Memory B cell (primary cell): ENCODE measurements at regions not wholly inside any gene's neighbourhood (a gene's known extent, or its start where the extent isn't known, plus 50 kb on each side); places are given as distances from the start of the nearest gene placed in this dataset.

ENCODE experiments used
- ATAC-seq: fragments of 150-1000 bp; cut with Tn5 transposase; 2 replicates; pipeline ENCODE4 v1.10.0; 2021; ENCODE audit warnings: low read depth, mild to moderate bottlenecking, moderate library complexity
- DNase-seq, 2 donors: peaks; one replicate each; pipeline ENCODE4 v3.0.0; 2022; ENCODE audit warnings: low spot score in 2 of 2
- H3K27ac Mint-ChIP-seq: one replicate; pipeline ENCODE4 v1.8.0; 2022; ENCODE audit warnings: mild to moderate bottlenecking, moderate library complexity, mixed read lengths
- H3K27me3 Mint-ChIP-seq: one replicate; pipeline ENCODE4 v1.8.0; 2022; ENCODE audit warnings: mixed read lengths
- H3K36me3 Mint-ChIP-seq: one replicate; pipeline ENCODE4 v1.8.0; 2022; ENCODE audit warnings: mild to moderate bottlenecking, mixed read lengths
- H3K4me1 Mint-ChIP-seq: one replicate; pipeline ENCODE4 v1.8.0; 2022; ENCODE audit warnings: mixed read lengths
- H3K4me3 Mint-ChIP-seq: one replicate; pipeline ENCODE4 v1.8.0; 2022; ENCODE audit warnings: mild to moderate bottlenecking, moderate library complexity, mixed read lengths
- H3K9me3 Mint-ChIP-seq: one replicate; pipeline ENCODE4 v1.8.0; 2022; ENCODE audit warnings: mixed read lengths

DNA sequence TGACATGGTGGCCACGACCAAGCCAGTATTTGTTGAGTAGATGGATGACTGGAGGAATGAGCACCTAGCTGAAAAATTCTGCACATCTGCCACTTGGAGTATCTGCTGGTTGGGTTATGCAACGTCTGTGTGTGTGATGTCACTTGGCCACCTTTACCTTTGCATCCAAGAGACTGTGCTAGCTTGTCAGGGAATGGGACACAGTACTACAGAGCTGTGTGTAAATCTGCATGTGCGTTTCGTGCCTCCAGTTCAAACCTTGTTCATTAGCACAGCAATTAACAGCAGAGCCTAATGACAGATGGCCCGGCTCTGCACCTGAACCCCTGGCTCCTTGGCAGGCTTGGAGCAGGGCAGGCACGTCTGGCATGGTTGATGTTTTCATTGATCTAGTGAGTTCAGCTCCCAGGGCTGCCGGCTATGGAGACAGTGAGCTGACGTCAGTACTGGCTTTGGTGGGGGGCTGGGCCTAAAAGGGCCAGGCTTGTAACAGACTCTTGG is 188.4 kb upstream of the NAV2 start:
- H3K4me3 Mint-ChIP-seq: no peak overlapping the region
- DNase-seq: no peak
- no peak overlapping the region for H3K27ac Mint-ChIP-seq

DNA sequence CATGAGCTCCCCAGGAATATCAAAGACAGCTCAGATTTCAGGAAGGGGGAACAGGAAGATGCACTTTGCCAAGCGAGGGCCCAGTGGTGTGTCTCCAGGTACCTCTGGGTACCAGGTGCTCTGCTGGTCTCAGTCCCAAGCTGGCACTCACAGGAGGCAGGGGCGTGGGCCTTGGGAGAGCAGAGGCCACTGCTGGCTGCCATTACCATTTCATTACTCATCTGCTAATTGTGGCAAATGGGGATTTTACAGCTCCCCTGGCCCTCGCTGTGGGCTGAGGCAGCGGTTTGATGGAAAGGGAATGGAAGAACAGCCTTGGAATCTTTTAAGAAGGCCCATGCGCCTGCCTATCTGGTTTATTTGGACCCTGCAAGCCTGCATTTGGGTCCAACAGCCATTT is 192.0 kb upstream of the NAV2 start:
- ATAC-seq (no peak), DNase-seq (no peak)
- Mint-ChIP-seq H3K27me3 (no peaks in the 10 kb centered on the region), H3K4me3 (no peak overlapping the region), H3K9me3 (no peaks in the 10 kb centered on the region), H3K36me3 (no peaks in the 10 kb centered on the region), H3K27ac (no peak overlapping the region), H3K4me1 (peaks cover 2% of the 10 kb centered on the region)

More for the DNA sequence above, 188.4 kb upstream of the NAV2 start:
- H3K9me3 Mint-ChIP-seq: no peaks in the 10 kb centered on the region
- H3K27me3 Mint-ChIP-seq: peaks cover 1% of the 10 kb centered on the region
- no peaks in the 10 kb centered on the region for H3K36me3 Mint-ChIP-seq
- peaks cover 2% of the 10 kb centered on the region for H3K4me1 Mint-ChIP-seq
- no peak for ATAC-seq

DNA sequence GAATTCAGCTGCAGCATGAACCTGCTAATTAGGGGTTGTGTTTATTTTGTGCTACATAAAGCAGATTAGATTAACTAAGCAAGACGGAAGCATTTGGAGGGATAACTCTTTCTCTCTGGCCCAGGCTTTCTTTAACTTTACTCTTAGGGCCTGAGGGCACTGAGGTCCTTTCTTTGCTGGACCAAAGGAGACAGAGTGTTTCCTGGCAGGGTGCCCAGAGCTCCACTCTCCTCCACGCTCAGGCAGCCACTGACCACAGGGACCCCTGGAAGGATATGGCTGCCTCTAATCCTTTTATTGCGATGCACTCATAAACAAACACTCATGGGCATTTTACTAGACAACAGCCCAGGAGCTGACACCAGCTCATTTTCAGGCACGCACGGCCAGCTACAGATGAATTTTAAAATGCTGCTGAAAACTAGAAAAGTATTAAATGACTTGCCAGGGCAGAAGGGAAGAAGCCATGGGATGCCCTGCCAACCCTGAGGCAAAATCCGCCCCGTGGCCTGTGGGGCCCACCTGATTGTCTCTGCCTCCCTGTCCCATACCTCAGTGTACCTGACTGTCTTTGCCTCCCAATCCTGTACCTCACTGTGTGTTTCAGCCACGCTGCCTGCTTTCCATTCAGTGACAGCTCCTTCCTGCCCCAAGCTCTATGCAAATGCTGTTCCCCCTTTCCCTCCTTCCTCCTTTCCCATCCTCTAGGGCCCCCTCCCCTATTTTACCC is 192.6 kb upstream of the NAV2 start:
- Mint-ChIP-seq H3K36me3 (no peaks in the 10 kb centered on the region), H3K27me3 (no peaks in the 10 kb centered on the region), H3K27ac (no peak overlapping the region), H3K4me1 (no peaks in the 10 kb centered on the region), H3K4me3 (no peak overlapping the region), H3K9me3 (no peaks in the 10 kb centered on the region)
- ATAC-seq: no peak
- no peak for DNase-seq

DNA sequence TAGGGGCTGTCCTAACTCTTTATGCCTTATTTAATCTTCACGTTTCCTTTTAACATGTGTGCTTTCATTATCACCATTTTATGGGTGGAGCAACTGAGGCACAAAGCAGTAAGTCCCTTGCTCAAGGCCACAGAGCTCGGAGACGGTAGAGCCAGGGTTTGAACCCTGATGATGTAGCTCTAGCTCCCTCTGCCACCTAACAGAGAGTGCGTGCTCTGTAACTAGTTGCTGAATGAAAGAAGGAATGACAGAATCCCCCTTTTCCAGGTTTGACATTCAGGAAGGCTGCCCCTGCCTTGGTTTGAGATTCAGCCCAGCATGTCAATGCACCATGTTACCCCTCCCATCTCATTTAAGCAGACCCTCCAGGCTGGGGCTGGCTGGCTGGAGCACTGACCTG is 193.3 kb upstream of the NAV2 start:
- no peaks in the 10 kb centered on the region for H3K27me3 Mint-ChIP-seq
- H3K4me1 Mint-ChIP-seq: no peaks in the 10 kb centered on the region
- H3K36me3 Mint-ChIP-seq: no peaks in the 10 kb centered on the region
- no peaks in the 10 kb centered on the region for H3K9me3 Mint-ChIP-seq
- no peak overlapping the region for H3K27ac Mint-ChIP-seq
- no peak for DNase-seq
- H3K4me3 Mint-ChIP-seq: no peak overlapping the region
- no peak for ATAC-seq

DNA sequence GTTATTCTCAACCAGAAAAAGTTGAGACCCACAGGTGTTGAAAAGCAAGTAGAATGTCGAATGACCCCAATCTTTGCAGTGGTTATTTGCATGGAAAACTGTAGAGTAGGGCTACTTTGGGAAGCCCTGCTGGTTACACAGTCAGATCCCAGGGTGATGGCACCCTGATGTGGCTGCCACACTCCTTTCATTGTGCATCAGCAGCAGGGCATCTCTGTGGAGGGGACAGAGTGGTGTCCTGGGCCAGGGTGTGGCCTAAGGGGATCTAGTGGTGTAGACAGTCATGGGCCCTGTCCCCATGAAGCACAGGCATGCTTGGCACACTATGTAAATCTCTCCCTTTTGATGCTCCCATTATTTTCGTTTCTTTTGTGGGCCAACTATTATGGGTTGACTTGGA is 199.4 kb upstream of the NAV2 start:
- no peaks in the 10 kb centered on the region for H3K36me3 Mint-ChIP-seq
- peaks cover 11% of the 10 kb centered on the region for H3K27me3 Mint-ChIP-seq
- no peak overlapping the region for H3K4me3 Mint-ChIP-seq
- H3K9me3 Mint-ChIP-seq: no peaks in the 10 kb centered on the region
- DNase-seq (no peak), ATAC-seq (no peak)
- H3K4me1 Mint-ChIP-seq: no peaks in the 10 kb centered on the region
- H3K27ac Mint-ChIP-seq: no peak overlapping the region

DNA sequence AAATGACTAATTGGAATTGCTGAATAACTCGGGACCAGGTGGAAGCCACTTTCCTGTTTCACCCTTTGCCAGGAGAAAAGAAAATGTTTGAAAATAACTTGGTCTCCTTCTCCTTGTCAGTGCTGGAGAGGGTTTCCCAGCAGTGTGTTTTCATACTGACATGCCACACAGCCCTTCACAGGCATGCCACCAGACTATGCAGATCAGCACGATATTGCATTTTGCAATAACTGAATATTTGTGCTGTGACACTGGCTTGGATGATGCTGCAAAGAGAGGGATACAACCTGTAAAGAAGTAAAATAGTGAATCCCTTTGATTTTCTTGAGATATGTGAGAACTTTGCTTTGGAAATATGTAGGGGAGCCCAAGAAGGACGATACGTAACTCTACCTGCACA is 200.0 kb upstream of the NAV2 start:
- DNase-seq: no peak
- Mint-ChIP-seq H3K27ac (no peak overlapping the region), H3K27me3 (peaks cover 11% of the 10 kb centered on the region), H3K9me3 (no peaks in the 10 kb centered on the region), H3K36me3 (no peaks in the 10 kb centered on the region), H3K4me3 (no peak overlapping the region), H3K4me1 (no peaks in the 10 kb centered on the region)
- no peak for ATAC-seq

DNA sequence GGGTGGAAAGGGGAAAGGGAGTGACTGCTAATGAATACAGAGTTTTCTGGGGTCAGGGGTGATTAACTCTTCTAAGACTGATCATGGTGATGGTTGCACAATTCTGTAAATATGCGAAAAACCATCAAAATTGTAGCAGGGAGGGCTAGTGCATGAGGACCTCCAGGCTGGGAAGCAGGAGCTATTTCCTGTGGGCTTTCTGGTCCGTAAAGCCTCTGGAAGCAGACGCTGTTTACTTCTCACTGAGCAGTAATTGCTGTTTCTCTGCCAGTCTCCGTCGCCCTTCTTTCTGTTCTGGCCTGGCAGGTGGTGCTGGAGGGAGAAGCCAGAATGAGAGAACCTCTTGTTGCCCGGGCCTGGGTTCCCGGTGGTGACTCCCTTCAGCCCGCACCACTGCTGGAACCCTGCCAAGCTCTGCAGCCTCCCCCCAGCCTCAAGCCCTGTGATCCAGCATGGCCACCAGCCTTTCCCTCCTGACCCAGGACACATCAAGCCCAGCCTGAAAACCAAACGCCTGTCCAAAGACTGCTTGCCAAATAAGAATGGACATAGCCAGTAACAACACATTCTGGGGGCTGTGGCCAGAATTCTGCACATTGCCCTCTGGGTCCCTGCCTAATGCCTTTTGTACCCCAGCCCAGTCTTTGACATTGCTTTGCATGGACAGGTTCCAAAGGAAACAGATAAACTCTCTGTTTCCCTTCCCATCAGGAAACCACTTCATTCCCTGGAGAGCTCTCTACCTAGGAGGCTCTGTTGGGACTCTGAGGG is 201.0 kb upstream of the NAV2 start:
- no peak overlapping the region for H3K27ac Mint-ChIP-seq
- H3K27me3 Mint-ChIP-seq: peaks cover 11% of the 10 kb centered on the region
- ATAC-seq (no peak), DNase-seq (no peak)
- no peaks in the 10 kb centered on the region for H3K4me1 Mint-ChIP-seq
- no peaks in the 10 kb centered on the region for H3K9me3 Mint-ChIP-seq
- H3K36me3 Mint-ChIP-seq: no peaks in the 10 kb centered on the region
- H3K4me3 Mint-ChIP-seq: no peak overlapping the region

DNA sequence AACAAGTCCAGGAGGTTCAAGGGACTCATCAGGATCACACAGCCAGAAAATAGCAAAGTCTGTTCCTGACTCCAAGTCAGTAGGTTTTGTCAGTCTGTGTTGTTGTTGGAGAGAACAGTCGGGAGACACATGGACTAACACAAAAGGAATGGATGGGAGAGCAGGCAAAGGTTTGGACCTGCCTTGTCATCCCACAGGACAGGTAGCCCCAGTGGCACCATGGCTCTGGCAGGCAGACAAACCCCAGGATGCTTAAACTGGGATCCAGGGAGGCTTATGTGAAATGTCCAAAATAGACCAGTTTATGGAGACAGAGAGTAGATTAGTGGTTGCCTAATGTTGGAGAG is 201.6 kb upstream of the NAV2 start:
- ATAC-seq (no peak), DNase-seq (no peak)
- no peaks in the 10 kb centered on the region for H3K4me1 Mint-ChIP-seq
- H3K27ac Mint-ChIP-seq: no peak overlapping the region
- H3K27me3 Mint-ChIP-seq: peaks cover 11% of the 10 kb centered on the region
- no peak overlapping the region for H3K4me3 Mint-ChIP-seq
- no peaks in the 10 kb centered on the region for H3K36me3 Mint-ChIP-seq
- H3K9me3 Mint-ChIP-seq: no peaks in the 10 kb centered on the region

DNA sequence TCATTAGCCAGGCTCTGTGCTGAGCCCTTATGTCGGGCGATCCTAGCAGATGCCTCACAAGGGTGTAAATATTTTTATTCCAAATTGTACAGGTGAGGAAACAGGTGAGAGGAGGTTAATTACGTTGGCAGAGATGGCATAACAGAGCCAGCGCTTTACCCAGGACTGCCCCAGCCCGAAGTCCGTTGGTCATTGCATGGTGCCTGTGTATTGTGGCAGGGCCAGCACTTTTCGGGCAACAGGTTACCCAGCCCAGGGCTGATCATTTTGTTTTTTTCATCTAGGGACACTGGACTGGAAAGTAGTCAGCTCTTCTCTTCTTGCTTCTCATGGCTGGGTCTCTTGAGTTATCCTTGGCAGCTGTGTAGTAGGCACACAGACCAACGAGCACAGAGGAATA is 202.2 kb upstream of the NAV2 start:
- Mint-ChIP-seq H3K27ac (no peak overlapping the region), H3K27me3 (peaks cover 11% of the 10 kb centered on the region), H3K4me3 (no peak overlapping the region), H3K36me3 (no peaks in the 10 kb centered on the region), H3K4me1 (no peaks in the 10 kb centered on the region), H3K9me3 (no peaks in the 10 kb centered on the region)
- ATAC-seq (no peak), DNase-seq (no peak)

DNA sequence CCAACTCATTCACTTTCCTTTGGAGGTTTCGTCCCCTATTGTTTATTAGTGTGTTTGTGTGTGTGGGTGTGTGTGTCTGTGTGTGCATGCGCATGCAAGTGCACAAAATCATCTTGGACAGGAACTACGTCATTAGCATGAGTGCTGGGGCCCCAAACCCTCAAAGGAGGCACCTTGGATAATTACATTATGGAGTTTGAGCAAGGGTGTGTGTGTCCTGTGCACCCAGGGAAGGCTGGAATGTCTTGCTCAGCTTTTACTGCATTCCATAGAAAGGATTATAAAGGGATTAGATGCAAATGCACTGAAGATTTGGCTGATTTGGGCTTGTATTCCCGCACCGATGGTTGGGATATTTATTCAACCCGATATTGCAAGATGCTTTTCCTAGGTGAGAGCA is 203.4 kb upstream of the NAV2 start:
- Mint-ChIP-seq H3K4me3 (no peak overlapping the region), H3K27ac (no peak overlapping the region), H3K4me1 (no peaks in the 10 kb centered on the region), H3K27me3 (peaks cover 13% of the 10 kb centered on the region), H3K9me3 (no peaks in the 10 kb centered on the region), H3K36me3 (no peaks in the 10 kb centered on the region)
- DNase-seq (no peak), ATAC-seq (no peak)

DNA sequence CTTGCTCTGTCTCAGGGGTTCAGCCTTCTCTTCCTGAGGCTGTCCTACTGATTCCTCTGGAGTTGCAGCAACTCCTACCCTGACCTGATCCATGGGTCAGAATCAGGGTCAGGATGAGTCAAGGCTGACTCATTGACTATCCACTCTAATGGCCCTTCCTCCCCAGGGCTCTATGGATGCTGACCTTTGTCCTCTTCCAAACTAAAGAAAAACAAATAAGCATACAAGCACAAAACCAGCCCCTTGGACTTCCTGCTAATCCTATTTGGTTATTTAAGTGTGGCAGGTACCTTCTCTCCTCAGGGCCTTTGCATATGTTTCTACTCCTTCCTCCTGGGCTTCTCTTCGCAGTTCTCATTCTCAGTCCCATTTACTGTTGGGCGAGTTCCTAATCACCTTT is 204.5 kb upstream of the NAV2 start:
- no peak for DNase-seq
- Mint-ChIP-seq H3K4me3 (no peak overlapping the region), H3K27me3 (peaks cover 16% of the 10 kb centered on the region), H3K9me3 (no peaks in the 10 kb centered on the region), H3K27ac (no peak overlapping the region), H3K4me1 (no peaks in the 10 kb centered on the region), H3K36me3 (no peaks in the 10 kb centered on the region)
- no peak for ATAC-seq

DNA sequence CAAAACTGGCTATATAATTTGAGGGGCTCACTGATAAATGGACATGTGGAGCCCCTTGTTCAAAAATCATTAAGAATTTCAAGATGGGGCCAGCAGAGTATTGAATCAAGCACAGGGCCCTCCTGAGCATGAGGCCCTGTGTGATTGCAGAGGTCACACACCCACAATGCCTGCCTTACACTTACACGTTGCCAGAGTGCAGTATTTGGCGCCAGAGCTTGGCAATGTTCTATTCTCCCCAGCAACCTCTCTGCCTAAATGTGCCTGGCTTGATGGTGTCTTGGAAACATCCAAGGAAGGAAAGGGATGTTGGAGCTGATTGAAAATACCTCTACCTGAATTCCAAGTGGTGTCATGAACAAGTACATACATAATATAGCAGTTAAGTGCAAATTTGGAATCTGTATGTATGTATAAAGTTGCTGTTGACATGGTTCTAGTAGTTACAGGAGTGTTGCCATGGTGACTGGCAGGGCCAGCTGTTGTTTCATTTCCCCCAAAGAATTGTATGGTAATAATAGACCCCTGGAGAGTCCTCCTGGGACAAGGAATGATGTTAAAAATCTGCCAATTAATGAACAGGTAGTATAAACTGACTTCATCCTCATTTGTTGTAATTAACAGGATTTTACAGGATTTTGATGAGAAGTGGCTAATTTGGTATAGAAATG is 205.7 kb upstream of the NAV2 start:
- ATAC-seq: no peak
- Mint-ChIP-seq H3K27me3 (peaks cover 13% of the 10 kb centered on the region), H3K4me3 (no peak overlapping the region), H3K27ac (no peak overlapping the region), H3K9me3 (no peaks in the 10 kb centered on the region), H3K4me1 (no peaks in the 10 kb centered on the region), H3K36me3 (no peaks in the 10 kb centered on the region)
- DNase-seq: no peak

DNA sequence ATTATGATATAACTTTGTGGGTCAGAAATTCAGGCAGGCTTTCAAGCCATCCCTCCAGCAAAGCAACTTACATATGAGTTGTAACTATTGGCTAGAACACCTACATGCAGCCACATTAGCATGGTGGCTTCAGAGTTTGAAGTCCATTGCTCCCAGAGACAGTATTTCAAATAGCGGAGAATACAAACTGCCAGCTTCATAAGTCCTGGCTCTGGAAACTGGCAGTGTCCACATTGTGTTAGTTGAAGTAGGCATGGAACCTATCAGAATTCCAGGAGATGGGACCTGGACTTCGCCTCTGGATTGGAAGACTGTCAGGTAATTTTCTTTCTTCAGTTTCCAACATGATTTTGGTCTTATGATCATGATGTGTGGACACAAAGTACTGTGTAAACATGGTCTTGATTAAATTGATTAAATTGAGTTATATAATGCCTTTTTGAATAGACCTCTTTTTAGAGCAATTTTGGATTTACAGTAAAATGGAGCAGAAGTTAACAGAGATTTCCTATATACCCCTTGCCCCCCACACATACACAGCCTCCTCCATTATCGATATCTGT is 209.9 kb upstream of the NAV2 start:
- no peak for ATAC-seq
- Mint-ChIP-seq H3K4me3 (no peak overlapping the region), H3K4me1 (no peaks in the 10 kb centered on the region), H3K36me3 (no peaks in the 10 kb centered on the region), H3K27me3 (peaks cover 5% of the 10 kb centered on the region), H3K9me3 (no peaks in the 10 kb centered on the region), H3K27ac (no peak overlapping the region)
- no peak for DNase-seq

DNA sequence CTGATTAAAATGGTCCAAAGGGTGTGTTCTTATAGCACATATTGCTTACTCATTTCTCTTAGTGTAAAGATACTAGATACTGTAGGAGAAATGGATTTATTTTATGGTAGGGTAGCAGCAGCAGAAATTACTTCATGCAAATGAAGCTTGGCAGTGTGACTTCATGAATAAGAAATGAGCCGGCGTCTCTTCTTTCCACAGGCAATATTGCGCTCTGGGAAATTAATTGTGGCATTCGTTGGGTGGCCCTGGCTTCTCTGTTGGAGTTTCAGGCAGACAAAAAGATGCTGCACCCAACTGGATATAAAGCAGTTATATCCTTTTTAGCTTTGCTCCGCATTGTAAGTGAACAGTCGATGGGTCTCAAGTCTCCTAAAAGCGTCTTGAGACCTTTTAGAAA is 211.0 kb upstream of the NAV2 start:
- ATAC-seq (no peak), DNase-seq (no peak)

More for the DNA sequence above, 211.0 kb upstream of the NAV2 start:
- Mint-ChIP-seq H3K27ac (no peak overlapping the region), H3K36me3 (no peaks in the 10 kb centered on the region), H3K4me1 (no peaks in the 10 kb centered on the region), H3K27me3 (peaks cover 5% of the 10 kb centered on the region), H3K4me3 (no peak overlapping the region), H3K9me3 (no peaks in the 10 kb centered on the region)
